K562 (cell line): ENCODE measurements at regions not wholly inside any gene's neighbourhood (a gene's known extent, or its start where the extent isn't known, plus 50 kb on each side); places are given as distances from the start of the nearest gene placed in this dataset.

Source experiments
- ATAC-seq: fragments of 200-7000 bp; cut with Tn5 transposase; 3 replicates; pipeline ENCODE4 v1.9.1; 2020; ENCODE audit warnings: moderate library complexity
- BruUV-seq: library from RNA; stranded (reverse); fragments of 400-500 nt; replicated peaks from 2 replicates; lab custom pipeline; 2021; lab: Mats Ljungman, UMichigan
- CTCF ChIA-PET: fragments of 300-600 bp; formaldehyde crosslinking; extraction: SDS; loops from one replicate; lab custom pipeline; 2021; ENCODE audit warnings: low intra/inter-chr PET ratio; lab: Yijun Ruan, JAX
- POLR2A ChIA-PET: fragments of 300-600, 350-650 bp; sonication (Branson Sonifier 250); formaldehyde crosslinking; extraction: SDS; loops from one replicate; lab custom pipeline; 2021; ENCODE audit warnings: antibody characterized with exemption, inconsistent platforms; lab: Yijun Ruan, JAX
- DNase-seq, 4 experiments: peaks; one replicate each; pipeline versions ENCODE4 v3.0.0 to v3.0.0-alpha.2; 2011 to 2018; ENCODE audit warnings: low spot score in 3 of 4, mixed read lengths in 3 of 4; ENCODE audit errors: extremely low read depth in 1 of 4
- FAIRE-seq: peaks from 2 replicates; lab custom pipeline; 2011; peaks lifted over from hg19 to GRCh38; lab: Jason Lieb, UNC
- H2AFZ ChIP-seq: 2 replicates; pipeline ENCODE4 v1.6.0; 2011; ENCODE audit warnings: low read depth, low read length, control low read depth, inconsistent platforms
- H3K27ac ChIP-seq: fragments of 200-600 bp; 3 replicates; pipeline ENCODE4 v1.8.0; 2011; ENCODE audit warnings: low read depth, mild to moderate bottlenecking, control low read depth, inconsistent platforms, low read length, moderate library complexity, mixed read lengths; ENCODE audit errors: extremely low read depth
- H3K27me3 ChIP-seq, 2 experiments: fragments of 300-600 bp in 1 of 2; 2 replicates in 1 of 2; 3 replicates in 1 of 2; pipeline versions ENCODE4 v1.6.0 to v1.8.0; 2011; ENCODE audit warnings: inconsistent platforms in 2 of 2, low read length in 2 of 2, mild to moderate bottlenecking in 1 of 2, mixed read lengths in 1 of 2, moderate library complexity in 1 of 2; ENCODE audit not compliant: control insufficient read depth in 2 of 2, insufficient read depth in 2 of 2
- H3K36me3 ChIP-seq: fragments of 300-600 bp; 3 replicates; pipeline ENCODE4 v1.8.0; 2011; ENCODE audit warnings: mild to moderate bottlenecking, low read length, inconsistent platforms; ENCODE audit not compliant: control insufficient read depth, insufficient read depth
- H3K4me1 ChIP-seq, 2 experiments: fragments of 200-600 bp in 1 of 2; replicated peaks in 1 of 2; 2 replicates in 1 of 2; 3 replicates in 1 of 2; pipeline versions ENCODE4 v1.5.1 to v1.8.0; 2011; ENCODE audit warnings: inconsistent platforms in 2 of 2, low read length in 2 of 2, mild to moderate bottlenecking in 1 of 2, mixed read lengths in 1 of 2, moderate library complexity in 1 of 2; ENCODE audit not compliant: control insufficient read depth in 2 of 2, insufficient read depth in 2 of 2
- H3K4me2 ChIP-seq: 2 replicates; pipeline ENCODE4 v1.6.1; 2011; ENCODE audit warnings: low read length, control low read depth, inconsistent platforms, mixed read lengths; ENCODE audit not compliant: insufficient read depth
- H3K4me3 ChIP-seq: fragments of 200-600 bp; sonication (generic), shearing (Covaris generic); 2 replicates; pipeline ENCODE4 v1.5.1; 2016; ENCODE audit warnings: control low read depth, inconsistent platforms
- H3K79me2 ChIP-seq: fragments of 200-600 bp; 3 replicates; pipeline ENCODE4 v1.8.0; 2011; ENCODE audit warnings: low read length, inconsistent platforms; ENCODE audit not compliant: control insufficient read depth, insufficient read depth
- H3K9ac ChIP-seq, 2 experiments: 2 replicates each; pipeline versions ENCODE4 v1.6.0 to v1.6.1; 2011; ENCODE audit warnings: low read depth in 2 of 2, low read length in 2 of 2, control low read depth in 1 of 2, inconsistent platforms in 1 of 2, mild to moderate bottlenecking in 1 of 2, mixed read lengths in 1 of 2; ENCODE audit not compliant: insufficient read depth in 1 of 2
- H3K9me1 ChIP-seq: one replicate; pipeline ENCODE4 v1.6.0; 2011; ENCODE audit warnings: inconsistent platforms, mild to moderate bottlenecking, low read length, moderate library complexity; ENCODE audit not compliant: control insufficient read depth, insufficient read depth
- H3K9me3 ChIP-seq: replicated peaks from 2 replicates; pipeline ENCODE4 v1.5.1; 2011; ENCODE audit warnings: low read depth, low read length, inconsistent platforms; ENCODE audit not compliant: control insufficient read depth, insufficient read depth
- H4K20me1 ChIP-seq: replicated peaks from 2 replicates; pipeline ENCODE4 v1.6.1; 2011; ENCODE audit warnings: low read length, inconsistent platforms, mixed read lengths; ENCODE audit not compliant: control insufficient read depth, insufficient read depth
- ATF6 ChIP-seq: sonication (generic); formaldehyde crosslinking; IDR thresholded peaks from 2 replicates; pipeline ENCODE4 v1.4.0; 2020; ENCODE audit warnings: mild to moderate bottlenecking, missing genetic modification reagents
- EHMT2 ChIP-seq: fragments of 450-650 bp; IDR thresholded peaks from 2 replicates; pipeline ENCODE4 v1.6.1; 2018; ENCODE audit warnings: antibody characterized with exemption
- RAD51 ChIP-seq: fragments of 450-650 bp; IDR thresholded peaks from 2 replicates; pipeline ENCODE4 v1.7.1; 2016; ENCODE audit warnings: low read depth, mild to moderate bottlenecking, borderline replicate concordance
- SP1 ChIP-seq: sonication (generic); formaldehyde crosslinking; IDR thresholded peaks from 2 replicates; pipeline ENCODE4 v1.8.1; 2022; ENCODE audit warnings: mild to moderate bottlenecking, missing genetic modification reagents
- ZNF445 ChIP-seq: fragments of 250-450 bp; sonication (Bioruptor Pico); IDR thresholded peaks from 2 replicates; pipeline ENCODE4 v1.4.0; 2020; ENCODE audit warnings: low read depth, mild to moderate bottlenecking, moderate library complexity
- WGBS: fragments of 100-300 bp; shearing (Covaris generic); methylation state at CpG from one replicate; pipeline ENCODE4 v1.1.6; 2016; ENCODE audit warnings: low coverage, mixed read lengths; ENCODE audit not compliant: insufficient coverage; ENCODE audit errors: missing lambda C conversion rate; 5-methylcytosine and 5-hydroxymethylcytosine counted together
- in situ Hi-C: fragments of 300-500 bp; cut with MboI; formaldehyde crosslinking; loops from 4 replicates; pipeline ENCODE4 v1.15.0; 2018; ENCODE audit warnings: inconsistent platforms, mixed read lengths
- intact Hi-C: fragments of 100-400 bp; cut with micrococcal nuclease; formaldehyde crosslinking; loops from 2 replicates; pipeline ENCODE4 v1.14.2; 2022

- Histone ChIP-seq H3K4me3 (no peak overlapping the region), H3K9me1 (no peaks in the 10 kb centered on the region), H2AFZ (no peak overlapping the region), H3K9ac (no peak overlapping the region), H3K27me3 (no peaks in the 10 kb centered on the region), H3K36me3 (no peaks in the 10 kb centered on the region), H3K79me2 (no peaks in the 10 kb centered on the region), H4K20me1 (no peaks in the 10 kb centered on the region), H3K4me1 (no peaks in the 10 kb centered on the region), H3K27ac (no peak overlapping the region), H3K4me2 (no peak overlapping the region), H3K9me3 (no peaks in the 10 kb centered on the region)
- ATAC-seq (no peak), DNase-seq (no peak), FAIRE-seq (no peak)
- 0% methylated on average over 1 of the region's 1 CpG for whole genome bisulfite sequencing
- CTCF ChIA-PET, result no interaction called here
- in situ Hi-C loops, result no loop called here
- no TSS peak for BruUV-seq
- POLR2A ChIA-PET, result interaction anchor here (0.5 kb wide), 1 partner anchor 97 kb away, joined by 3 read pairs; no protein-coding TSS in a partner anchor
- intact Hi-C loops, result loop anchor here (2.0 kb wide), 1 partner anchor 165 kb away; no protein-coding TSS in a partner anchor
- TF ChIP-seq ATF6 (no peak), RAD51 (no peak), ZNF445 (CRISPR knock-in tag) (no peak), SP1 (no peak), EHMT2 (no peak)
Observed at GRCh38 chr11:112455791-112456190, 195.1 kb upstream of the PLET1 start.
